Stimulated activated CD4-positive, alpha-beta T cell treated with anti-CD3 and anti-CD28 coated beads, Interleukin-2, amount 100 ng/mL, for 48 hours (primary cell): ENCODE measurements at regions not wholly inside any gene's neighbourhood (a gene's known extent, or its start where the extent isn't known, plus 50 kb on each side); places are given as distances from the start of the nearest gene placed in this dataset.
"Not testable (repeated sequence)": the region's sequence is repeated elsewhere in the genome, so short reads cannot be mapped to it uniquely, and the experiment has no call there.

ENCODE experiments used
- DNase-seq, 2 donors: peaks; one replicate each; pipeline ENCODE4 v3.0.0-alpha.2; 2020

DNA sequence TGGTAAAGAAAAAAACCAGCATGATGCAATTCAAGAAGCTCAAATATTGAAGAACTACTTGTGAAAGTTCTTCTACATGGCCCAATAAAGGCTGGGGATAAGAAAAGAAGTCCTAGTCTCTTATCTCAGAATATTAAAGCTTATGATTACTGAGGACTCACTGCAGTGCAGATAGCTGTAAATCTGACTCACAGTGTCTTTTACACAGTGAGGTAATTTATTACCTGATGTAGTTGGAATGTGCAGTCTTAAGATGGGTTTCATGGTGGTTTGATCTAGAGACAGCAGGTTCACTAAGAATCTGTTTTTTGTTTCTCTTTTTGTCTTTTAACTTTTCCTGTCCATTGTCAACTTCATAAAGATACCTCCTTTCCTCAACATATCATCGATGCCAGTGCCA, 484.0 kb upstream of the MAP2 start:
- no peak for DNase-seq

DNA sequence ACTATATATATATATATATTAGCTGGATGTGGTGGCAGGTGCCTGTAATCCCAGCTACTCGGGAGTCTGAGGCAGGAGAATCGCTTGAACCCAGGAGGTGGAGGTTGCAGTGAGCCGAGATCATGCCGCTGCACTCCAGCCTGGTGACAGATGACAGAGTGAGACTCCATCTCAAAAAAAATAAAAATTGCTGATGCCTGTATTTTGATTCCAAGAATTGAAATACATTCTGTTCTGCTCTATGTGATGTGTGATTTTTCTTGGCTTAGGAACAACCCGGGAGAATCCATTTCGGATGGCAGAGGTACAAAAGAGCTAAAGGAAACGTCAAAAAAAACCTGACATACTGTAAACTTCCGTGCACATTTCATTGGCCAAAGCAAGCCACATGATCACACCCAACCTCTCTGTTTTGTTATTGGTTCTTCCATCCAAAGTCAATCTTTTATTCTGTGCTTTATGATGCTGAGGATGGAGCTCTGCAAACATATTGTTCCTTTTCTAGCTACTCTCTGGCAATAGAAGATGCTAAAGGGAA, 478.1 kb upstream of the MAP2 start:
- DNase-seq, result no peak

DNA sequence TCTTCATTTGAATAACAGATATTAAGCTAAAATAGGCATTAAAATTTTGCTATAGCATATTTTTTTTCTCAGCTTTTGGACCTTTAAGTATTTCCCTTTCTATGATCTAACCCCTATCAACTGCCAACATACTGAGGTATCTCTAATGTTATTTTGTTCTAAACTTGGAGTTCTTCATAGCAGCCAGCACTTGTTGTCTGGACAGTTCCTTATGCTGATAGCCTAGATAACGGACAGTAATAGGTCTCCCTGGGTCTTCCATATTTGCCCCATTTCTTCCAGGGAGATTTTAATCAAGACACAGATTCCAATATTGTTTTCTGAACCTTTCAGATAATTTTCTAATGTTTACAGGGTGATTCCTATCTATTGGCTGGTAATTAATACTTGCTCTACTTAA, 475.8 kb upstream of the MAP2 start:
- no peak for DNase-seq

DNA sequence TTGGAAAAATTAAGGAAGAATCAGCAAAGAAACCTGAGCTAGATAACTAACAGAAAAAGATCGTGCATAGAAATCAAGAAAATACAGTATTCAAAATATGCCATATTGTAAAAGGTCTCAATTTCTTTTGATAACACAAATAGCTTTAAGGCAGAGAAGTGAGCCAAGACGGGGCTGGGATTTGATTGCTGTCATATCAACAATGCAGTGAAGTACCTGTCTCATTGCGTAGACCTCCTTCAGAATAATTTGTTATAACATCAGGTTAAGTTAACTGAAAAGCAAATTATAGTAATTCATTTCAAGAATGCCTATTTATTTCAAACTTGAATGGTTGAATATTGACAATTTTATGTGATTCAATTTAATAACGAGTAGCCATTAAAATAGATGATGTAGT, 453.8 kb upstream of the MAP2 start:
- DNase-seq, result no peak

DNA sequence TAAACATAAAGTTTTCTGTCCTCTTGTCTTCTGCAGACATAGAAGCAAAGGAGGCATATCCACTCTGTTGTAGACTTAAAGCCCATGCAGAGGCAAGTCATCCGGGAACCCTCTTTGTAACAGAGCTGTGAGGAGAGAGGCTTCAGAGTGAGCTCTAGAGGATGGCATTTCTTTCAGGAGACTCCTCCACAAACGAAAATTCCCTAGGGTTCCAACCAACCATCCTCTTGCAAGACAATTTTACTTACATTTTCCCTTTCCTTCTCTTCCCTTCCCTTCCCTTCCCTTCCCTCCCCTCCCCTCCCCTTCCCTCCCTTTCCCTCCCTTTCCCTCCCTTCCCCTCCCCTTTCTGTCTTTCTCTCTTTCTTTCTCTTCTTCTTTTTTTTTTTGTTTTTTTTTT, 446.3 kb upstream of the MAP2 start:
- no peak for DNase-seq

DNA sequence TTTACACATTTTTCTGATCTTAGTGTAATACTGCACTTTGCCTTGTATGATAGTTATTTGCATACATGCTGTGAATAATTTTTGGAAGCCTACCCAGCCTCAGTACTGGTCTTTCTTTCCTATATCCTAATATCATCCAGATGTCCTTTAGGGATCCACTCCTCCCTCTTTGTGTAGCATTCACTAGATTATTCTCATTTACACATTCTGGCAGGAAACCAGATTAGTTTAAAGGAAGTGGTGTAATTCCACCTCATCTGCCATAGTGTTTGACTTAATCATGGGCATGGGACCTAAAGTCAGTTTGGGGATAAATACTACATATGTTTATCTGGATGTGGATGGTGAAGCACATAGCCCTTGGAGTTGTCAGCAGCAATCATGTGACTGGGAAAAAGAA, 444.9 kb upstream of the MAP2 start:
- no peak for DNase-seq

DNA sequence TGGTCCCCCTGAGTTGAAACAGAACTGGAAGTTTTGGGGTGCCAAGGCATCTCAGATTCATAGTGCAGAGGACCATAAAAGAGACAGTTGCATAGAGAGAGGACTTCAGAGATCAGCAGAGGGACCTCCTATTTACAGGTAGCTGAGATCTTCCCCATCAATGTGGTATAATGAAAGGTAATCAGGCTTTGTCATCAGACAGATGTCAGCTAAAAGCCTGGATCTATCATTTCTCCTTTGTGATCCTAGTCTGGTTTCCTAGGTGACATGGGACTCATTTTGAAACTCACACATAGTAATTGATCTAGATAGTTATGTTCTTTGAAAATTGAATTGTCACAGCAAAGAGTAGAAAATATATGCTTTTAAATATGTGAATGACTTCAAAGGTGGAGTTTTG, 443.5 kb upstream of the MAP2 start:
- no peak for DNase-seq

DNA sequence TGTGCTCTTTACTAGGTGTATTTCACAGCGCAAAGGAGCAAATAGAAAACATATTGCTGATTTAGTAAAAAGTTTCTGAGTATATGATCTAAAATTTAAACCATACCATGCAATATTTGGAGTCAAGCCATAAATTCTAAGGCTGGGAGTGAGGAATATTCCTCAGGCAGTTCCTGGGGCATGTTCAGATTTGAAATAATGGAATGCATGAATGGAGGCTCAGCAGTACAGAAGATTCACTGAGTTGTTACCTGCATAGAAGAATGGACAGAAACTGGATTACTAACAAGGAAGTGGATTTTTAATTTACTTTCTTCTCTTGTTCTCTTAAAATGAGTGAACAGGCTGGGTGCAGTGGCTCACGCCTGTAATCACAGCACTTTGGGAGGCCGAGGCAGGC, 441.0 kb upstream of the MAP2 start:
- DNase-seq, result no peak

DNA sequence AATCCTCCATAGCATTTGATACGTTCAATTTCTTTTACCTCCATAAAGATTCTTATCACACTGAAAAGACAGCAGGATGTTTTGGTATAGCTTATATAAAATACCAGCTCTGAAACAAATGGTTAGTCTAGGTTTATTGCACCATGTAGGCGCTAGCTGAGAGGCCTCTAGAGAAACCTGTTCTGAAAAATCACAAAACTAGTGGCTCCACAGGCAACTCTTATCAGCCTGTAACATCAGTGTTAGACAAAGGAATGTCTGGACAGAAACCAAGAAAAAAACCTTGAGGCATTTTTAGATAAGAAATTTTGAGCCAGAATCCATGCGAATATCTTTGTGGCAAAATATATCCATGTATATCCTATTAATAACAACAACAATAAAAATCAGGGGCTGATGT, 440.4 kb upstream of the MAP2 start:
- DNase-seq, result no peak

DNA sequence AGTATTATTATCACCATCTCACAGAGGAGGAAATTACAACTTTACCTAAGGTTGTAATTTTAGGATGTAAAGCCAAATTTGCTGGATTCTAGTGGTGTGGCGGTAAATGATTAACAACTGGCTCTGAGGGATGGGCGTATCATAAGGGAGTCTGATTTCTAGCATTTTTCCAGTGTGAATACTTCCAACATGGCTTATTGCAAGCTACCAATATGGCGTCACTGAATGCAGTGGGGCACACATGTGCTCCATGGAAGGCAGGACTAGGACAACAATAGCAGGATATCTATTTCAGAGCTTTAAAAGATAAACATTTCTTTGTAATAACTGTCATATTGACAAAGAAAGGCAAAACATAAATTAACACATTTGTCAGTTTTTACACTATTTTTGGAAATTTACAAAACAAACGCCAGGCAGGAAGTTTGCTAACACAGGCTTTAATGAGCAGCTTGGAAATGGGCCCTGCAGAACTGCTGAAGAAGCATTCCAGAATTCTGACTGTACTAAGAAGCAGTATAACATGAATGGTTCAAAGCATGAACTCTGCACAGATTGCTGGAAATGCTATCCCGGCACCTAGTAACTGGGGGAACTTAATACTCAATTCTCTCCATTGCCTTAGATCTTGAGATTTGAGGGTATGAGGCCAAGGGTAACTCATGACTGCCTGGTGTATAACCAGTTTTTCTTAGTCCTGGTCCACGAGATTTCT, 439.3 kb upstream of the MAP2 start:
- DNase-seq, result no peak

DNA sequence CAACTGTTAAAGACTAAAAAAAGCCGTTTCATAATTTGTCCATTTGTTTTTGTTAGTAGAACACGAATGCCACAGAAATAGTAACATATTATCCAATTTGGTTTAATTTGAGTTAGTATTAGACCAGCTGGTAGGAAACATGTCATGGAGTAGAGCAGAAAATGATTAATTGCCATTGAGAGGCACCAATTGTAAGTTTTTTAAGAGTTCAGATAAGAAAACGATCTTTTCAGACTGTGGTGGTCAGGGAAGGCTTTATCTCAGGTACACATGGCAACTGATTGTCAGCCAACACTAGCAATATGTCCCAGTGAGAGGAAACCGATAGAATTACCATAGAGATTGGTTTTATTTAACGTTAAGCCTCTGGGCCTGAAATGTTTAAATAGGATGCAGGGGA, 438.2 kb upstream of the MAP2 start:
- DNase-seq, result no peak

DNA sequence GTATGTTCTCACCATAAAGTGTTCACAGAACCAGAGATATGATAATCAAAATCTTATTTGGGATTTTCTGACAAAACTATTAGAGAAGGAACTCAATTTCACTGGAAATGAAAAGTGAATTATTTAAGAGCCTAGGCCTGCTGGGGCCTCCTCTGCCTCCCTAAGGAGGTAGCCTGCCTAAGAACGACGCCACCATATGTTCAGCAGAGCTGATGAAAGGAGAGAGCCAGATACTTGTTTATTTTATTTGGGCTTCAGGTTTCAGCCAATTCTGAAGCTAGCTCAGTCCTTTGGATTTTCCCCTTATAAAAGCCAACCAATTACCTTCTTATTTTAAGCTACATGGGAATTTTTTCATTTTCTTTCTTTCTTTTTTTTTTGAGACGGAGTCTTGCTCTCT, 433.1 kb upstream of the MAP2 start:
- DNase-seq, result no peak

DNA sequence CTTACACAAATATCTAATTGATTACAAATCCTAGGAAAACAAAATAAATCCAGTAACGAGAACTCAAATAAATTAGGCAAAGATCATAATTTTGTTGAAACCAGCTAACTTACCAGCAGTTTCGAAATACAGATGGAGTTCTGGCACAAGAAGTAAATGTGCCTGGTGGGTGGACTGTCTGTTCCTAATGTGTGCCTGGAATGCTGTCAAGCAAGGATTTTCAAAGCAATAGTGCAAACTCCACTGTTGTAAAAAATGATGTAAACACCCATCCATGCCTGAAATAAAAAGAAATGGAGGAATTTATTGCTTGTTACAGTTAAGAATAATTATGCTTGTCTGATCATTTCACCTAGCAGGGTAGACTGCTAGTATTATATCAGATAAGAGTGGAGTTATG, 423.9 kb upstream of the MAP2 start:
- no peak for DNase-seq

DNA sequence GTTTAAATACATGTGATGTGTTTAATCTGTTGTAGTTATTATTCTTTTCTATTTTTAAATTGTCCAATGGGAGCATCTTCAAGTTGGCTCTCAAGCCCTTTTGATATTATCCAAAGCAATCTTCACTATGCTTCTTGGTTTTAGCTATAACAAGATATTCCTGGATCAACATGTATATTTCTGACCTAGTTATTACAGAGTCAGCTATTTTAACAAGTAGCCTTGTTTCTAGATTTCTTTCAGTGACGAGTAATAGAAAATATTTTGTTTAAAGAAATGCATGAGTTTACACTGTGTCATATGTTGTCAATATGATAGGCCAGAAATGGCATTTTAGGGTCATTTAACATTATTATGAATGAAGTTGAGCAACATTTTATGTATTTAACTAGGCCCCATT, 421.8 kb upstream of the MAP2 start:
- no peak for DNase-seq

DNA sequence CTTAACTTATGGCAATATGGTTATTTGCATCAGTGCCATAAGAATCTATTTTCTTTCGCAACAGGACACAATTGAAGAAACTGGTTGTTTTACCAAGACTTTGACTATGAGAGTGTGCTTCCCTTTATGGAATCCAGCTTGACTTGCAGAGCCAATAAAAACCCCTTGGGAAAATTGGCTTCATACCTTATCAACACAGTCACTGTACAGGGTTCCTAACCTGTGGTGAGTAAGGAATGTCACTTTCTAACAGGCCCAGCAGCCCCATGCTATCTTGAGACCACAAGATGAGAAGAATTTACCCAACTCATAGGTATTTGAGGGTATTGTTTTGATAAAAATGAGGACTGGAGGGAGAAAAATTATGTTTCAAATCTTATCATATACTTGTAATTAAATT, 418.5 kb upstream of the MAP2 start:
- no peak for DNase-seq

DNA sequence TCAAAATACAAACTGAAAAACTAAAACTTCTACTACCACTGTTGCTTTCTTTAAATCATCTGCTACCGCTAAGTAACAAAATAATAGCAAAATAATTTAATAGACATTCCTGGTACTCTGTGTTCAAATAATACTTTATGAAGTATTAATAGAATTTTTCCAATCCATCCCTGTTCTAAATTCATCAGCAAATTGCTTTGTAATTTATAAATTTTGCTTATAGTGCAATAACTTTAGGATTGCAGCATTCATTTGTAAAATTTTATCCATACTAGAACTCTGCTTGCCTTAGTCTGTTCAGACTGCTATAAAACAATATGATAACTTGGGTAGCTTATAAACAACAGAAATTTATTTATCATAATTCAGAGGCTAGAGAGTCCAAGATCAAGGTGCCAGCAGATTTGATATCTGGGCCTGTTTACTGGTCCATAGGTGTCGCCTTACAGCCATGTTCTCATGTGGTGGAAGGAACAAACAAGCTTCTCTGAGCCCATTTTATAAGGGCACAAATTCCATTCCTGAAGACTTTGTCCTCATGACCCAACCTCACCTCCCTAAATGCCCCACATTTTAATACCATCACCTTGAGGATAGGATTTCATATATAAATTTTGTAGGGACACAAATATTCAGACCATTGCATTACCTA, 415.1 kb upstream of the MAP2 start:
- DNase-seq, result no peak

DNA sequence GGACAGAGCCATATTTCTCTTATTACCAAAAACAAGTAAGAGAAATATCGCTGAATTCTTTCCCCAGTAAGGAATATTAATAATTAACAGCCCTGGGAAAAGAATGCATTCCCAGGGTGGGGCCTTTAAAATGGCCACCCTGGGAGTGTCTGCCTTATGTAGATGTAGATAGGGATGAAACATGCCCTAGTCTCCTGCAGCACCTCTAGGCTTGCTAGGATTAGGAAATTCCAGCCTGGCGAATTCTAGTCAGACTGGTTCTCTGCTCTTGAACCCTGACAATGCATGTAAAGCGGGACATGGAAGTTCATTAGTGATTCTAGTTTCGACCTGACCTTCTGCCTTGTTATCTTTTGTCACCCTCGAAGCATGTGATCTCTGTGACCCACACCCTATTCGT, 405.2 kb upstream of the MAP2 start:
- not testable (repeated sequence) for DNase-seq

DNA sequence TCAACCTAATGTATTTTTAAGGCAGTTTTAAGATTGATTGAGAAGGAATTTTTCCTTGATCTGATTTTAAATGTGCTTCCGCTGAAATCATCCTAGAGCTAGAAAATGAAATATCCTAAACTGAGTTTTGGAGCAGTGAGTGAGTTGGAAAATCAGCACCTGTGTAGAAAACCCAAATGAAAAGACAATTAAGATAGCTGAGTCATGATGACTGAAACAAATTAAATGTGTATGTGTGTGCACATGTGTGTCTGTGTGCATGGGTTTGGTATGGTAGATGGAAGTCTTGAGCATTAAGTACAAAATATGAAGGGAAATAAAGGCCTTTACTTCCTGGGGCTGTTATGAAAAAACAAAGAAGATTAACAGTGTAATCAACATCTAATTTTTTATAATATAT, 394.6 kb upstream of the MAP2 start:
- no peak for DNase-seq

DNA sequence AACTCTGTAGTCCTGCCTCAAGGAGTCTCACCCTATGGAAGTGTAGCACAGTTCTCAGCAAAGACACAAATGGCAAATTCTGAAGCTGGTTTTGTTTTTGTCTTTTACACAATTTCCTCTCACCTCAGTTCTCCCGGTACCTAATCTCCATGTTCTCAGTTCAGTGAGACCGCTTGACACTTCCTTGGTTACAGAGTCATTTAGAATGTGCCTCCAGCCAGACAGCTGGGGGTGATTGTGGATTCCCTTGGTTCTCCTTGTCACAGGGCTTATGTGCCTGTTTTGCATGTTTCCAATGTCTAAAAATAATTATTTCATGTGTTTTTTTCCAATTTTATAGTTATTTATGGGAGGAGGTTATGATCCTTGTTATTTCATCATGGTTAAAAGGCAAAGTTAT, 379.5 kb upstream of the MAP2 start:
- no peak for DNase-seq

DNA sequence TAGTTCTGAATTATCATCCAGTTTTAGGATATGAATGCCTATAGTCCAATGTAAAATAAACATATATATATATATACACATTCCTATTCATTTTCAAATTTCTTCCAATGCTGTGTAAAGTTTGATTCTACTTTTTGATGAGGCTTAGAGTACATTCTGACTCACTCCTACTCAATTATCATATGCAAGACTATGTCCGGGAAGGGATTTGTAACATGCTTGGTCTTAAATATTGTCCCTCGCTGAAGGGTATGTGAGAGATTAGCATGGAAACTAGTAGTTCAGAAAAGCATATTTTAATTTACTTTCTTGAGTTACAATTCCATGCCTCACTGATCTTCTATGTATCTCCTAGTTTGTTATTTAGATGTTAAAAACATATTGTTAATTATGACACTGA, 377.7 kb upstream of the MAP2 start:
- DNase-seq, result no peak

DNA sequence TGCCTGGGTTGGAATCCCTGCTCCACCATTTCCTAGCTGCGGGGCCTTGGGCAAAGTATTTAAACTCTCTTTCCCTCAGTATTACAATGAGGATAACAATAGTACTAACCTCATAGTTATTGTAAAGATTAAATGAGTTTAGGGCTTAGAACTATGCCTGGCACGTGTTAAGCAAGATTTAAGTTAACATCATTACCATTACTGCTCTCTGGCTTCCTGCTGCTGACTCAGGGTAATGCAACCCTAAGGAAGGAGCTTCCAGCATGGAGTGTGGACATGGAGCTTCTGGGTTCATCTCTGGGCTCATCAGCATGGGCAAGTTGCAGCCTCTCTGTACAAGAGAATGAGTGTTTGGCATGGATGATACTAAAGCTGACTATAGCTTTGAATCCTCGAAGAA, 374.2 kb upstream of the MAP2 start:
- DNase-seq, result no peak

DNA sequence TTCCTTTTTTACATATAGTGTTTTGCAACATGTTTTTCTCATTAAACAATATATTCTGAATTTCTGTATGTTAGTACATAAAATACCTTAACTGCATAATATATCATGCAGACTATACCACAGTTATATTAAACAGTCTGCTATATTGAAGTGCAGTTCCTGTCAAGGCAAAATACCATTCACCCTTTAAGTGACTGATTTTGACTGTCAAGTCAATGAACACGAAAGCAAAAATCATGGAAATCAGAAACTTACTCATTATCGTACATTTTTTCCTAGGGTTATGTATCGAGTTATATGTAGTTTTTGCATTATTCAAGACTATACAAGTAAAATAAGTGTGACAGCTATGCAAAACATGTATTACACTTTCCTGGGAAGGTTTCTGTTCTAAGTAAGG, 361.6 kb upstream of the MAP2 start:
- DNase-seq, result no peak

DNA sequence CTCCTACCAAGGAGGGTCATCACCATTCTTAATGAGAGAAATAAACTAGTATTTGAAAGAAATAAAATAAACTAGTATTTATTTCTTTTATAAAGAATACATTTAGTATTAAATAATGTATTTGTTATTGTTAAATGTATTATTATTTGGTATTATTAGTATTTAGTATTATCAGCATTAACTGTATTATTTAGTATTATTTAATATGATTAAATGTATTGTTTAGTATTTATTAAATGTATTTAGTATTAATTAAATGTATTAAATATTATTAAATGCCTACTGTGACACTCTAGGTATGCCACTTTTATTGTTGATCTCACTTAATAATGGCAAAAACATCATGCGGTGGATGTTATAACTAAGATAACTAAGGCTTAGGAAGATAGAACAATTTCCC, 353.6 kb upstream of the MAP2 start:
- no peak for DNase-seq

DNA sequence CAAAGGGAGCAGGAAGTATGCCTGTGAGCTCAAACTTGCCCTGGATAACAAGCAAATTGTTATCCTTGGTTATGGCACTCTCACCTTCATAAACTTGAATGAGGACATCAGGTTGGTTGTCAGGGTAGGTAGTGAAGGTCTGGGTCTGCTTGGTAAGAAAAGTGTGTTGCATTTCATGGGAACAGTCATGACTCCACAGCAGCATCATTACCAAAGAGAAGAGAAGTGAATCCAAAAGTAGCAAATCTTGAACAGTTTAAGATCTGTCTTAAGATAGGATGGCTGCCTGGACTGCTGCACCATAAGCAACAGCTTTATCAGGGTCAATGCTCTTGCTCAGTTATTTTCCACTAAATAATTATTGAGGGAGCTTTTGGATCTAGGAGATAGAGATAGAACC, 350.7 kb upstream of the MAP2 start:
- DNase-seq, result no peak

DNA sequence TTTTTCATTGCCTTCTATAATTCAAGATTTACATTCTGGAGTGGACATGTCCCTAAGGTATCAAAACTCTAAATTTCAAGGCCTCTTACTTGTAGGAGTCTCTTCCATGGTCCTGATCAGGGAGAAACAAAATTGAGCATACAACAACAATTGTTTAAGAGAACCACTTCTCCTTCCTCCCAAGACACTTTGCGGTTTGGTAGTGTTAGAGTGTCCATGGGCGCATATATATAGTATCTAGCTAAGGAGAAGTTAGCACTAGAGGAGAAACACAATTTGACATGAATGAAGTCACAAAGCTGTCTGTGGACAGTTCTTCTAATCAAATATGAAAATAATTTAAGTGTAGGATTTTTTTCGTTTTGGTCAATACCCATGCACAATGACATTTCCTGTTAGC, 349.1 kb upstream of the MAP2 start:
- DNase-seq, result no peak
